ENCODE measurements at regions not wholly inside any gene's neighbourhood (a gene's known extent, or its start where the extent isn't known, plus 50 kb on each side); places are given as distances from the start of the nearest gene placed in this dataset.

GRCh38 chr20:2242678-2243077 is 53.1 kb upstream of the TGM3 start:
- TF ChIP-seq POLR2AphosphoS5 (IDR thresholded peaks at IDR 0.05; ENCODE audit: control insufficient read depth, insufficient read depth, low read depth, low read length) (no peak), CBFA2T3 (IDR thresholded peaks at IDR 0.05) (no peak), FOXP4 (CRISPR knock-in tag; IDR thresholded peaks at IDR 0.05; ENCODE audit: borderline replicate concordance) (no peak), POLR2A (conservative IDR thresholded peaks at IDR 0.05) (no peak), ZHX1 (conservative IDR thresholded peaks at IDR 0.05; ENCODE audit: low read length) (no peak), CHCHD3 (CRISPR knock-in tag; IDR thresholded peaks at IDR 0.05) (no peak), POLR2G (IDR thresholded peaks at IDR 0.05; ENCODE audit: low read depth, low read length) (no peak), PHF20 (IDR thresholded peaks at IDR 0.05; ENCODE audit: partially characterized antibody) (no peak)
- TF ChIP-seq, protein P1, sequence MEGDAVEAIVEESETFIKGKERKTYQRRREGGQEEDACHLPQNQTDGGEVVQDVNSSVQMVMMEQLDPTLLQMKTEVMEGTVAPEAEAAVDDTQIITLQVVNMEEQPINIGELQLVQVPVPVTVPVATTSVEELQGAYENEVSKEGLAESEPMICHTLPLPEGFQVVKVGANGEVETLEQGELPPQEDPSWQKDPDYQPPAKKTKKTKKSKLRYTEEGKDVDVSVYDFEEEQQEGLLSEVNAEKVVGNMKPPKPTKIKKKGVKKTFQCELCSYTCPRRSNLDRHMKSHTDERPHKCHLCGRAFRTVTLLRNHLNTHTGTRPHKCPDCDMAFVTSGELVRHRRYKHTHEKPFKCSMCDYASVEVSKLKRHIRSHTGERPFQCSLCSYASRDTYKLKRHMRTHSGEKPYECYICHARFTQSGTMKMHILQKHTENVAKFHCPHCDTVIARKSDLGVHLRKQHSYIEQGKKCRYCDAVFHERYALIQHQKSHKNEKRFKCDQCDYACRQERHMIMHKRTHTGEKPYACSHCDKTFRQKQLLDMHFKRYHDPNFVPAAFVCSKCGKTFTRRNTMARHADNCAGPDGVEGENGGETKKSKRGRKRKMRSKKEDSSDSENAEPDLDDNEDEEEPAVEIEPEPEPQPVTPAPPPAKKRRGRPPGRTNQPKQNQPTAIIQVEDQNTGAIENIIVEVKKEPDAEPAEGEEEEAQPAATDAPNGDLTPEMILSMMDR (IDR thresholded peaks at IDR 0.05 in 2 of 3, conservative IDR thresholded peaks at IDR 0.05 in 1 of 3; ENCODE audit: insufficient read depth in 2 of 3, low read depth in 1 of 3, low read length in 3 of 3), result no peak
